ENCODE measurements at regions not wholly inside any gene's neighbourhood (a gene's known extent, or its start where the extent isn't known, plus 50 kb on each side); places are given as distances from the start of the nearest gene placed in this dataset.

DNA sequence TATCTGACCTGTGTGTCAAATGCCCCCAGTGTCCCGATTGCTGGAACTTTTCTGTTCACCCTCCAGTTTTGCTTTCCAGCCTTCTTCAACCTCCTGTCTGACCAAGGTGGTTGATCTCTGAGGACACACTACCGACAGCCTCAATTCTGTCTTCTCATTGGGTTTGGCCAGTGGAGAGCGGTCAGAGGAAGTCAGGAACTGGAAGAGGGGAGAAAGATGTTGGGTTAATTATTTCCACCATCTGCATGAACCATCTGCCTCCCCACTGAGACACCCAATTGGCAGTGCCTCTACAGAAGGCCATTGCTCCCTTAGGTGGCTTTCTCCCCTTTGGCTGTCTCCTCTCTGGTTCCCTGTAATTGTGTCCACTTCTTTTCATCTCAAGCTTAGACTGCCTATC, 154.3 kb upstream of the RAI14 start:
- no peak overlapping the region for H3K4me3 ChIP-seq (ENCODE audit: low read depth, low read length)
- no peak for DNase-seq (ENCODE audit: low read depth)
- TF ChIP-seq, protein P1, sequence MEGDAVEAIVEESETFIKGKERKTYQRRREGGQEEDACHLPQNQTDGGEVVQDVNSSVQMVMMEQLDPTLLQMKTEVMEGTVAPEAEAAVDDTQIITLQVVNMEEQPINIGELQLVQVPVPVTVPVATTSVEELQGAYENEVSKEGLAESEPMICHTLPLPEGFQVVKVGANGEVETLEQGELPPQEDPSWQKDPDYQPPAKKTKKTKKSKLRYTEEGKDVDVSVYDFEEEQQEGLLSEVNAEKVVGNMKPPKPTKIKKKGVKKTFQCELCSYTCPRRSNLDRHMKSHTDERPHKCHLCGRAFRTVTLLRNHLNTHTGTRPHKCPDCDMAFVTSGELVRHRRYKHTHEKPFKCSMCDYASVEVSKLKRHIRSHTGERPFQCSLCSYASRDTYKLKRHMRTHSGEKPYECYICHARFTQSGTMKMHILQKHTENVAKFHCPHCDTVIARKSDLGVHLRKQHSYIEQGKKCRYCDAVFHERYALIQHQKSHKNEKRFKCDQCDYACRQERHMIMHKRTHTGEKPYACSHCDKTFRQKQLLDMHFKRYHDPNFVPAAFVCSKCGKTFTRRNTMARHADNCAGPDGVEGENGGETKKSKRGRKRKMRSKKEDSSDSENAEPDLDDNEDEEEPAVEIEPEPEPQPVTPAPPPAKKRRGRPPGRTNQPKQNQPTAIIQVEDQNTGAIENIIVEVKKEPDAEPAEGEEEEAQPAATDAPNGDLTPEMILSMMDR (conservative IDR thresholded peaks at IDR 0.05; ENCODE audit: low read depth, low read length) = no peak

- H3K4me3 ChIP-seq (ENCODE audit: low read depth, low read length) = no peak overlapping the region
- no peak for DNase-seq (ENCODE audit: low read depth)
- TF ChIP-seq, protein P1 (conservative IDR thresholded peaks at IDR 0.05; ENCODE audit: low read depth, low read length) = no peak
These were observed 153.5 kb upstream of the RAI14 start for GRCh38 chr5:34502581-34502980.

DNA sequence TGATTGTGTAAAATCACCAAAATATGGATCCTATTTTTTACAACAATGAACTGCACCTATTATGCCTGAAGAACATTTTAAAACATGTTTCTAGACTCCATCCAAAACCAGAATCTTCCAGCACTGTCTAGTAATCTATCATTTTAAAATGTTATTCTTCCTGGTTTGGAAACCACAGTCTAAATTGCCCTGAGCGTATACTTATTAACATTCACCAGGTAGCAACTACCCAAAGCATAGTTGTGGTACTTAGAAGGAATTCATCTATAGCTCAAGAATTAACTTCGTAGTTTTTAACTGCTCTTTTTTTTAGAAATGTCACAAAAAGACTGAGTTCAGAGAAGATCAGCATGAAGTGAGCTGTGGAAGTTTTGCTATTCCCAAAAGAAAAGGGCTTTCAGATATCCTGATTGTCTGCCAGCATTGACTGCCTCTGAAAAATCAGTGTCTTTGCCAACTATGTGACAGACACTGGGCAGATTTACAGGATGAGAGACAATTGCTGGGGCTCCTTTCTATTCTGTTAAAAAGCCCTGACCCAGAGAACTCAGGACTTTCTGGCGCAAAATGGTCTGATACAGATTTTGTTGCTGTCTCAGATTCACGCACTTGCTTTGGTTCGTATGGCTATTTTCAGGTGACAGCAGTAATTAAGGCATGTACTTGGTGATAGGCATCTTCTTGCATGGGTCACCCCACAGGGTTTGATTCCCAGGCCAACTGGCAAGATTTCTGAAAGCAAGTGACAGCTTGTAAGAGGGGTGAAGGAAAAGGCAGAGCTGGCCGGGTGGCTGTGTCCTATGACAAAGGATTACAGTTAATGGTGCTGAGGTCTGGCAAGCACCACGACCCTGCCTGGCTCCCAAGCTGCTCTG, 152.5 kb upstream of the RAI14 start:
- no peak overlapping the region for H3K4me3 ChIP-seq (ENCODE audit: low read depth, low read length)
- DNase-seq (ENCODE audit: low read depth) = no peak
- TF ChIP-seq, protein P1 (conservative IDR thresholded peaks at IDR 0.05; ENCODE audit: low read depth, low read length) = no peak

GRCh38 chr5:34504967-34505366, 151.2 kb upstream of the RAI14 start:
- no peak overlapping the region for H3K4me3 ChIP-seq (ENCODE audit: low read depth, low read length)
- DNase-seq (ENCODE audit: low read depth) = no peak
- TF ChIP-seq, protein P1 (conservative IDR thresholded peaks at IDR 0.05; ENCODE audit: low read depth, low read length) = no peak

DNA sequence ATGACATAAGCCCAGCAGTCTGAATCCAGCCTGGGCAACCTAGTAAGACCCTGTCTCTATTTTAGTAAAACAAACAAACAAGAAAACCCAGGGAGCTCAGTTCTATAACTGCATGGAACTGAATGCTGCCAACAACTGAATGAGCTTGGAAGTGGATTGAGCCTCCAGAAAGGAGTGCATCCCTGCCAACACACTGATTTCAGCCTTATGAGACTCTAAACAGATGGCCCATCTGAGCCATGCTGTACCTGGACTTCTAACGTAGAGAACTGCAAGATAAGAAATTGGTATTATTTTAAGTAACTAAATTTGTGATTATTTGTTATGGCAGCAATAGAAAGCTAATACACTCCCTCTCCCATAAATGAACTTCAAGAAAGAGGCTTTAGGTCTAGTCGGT, 150.4 kb upstream of the RAI14 start:
- TF ChIP-seq, protein P1 (conservative IDR thresholded peaks at IDR 0.05; ENCODE audit: low read depth, low read length) = no peak
- DNase-seq (ENCODE audit: low read depth) = no peak

GRCh38 chr5:34507933-34508332, 148.2 kb upstream of the RAI14 start:
- TF ChIP-seq, protein P1 (conservative IDR thresholded peaks at IDR 0.05; ENCODE audit: low read depth, low read length) = no peak
- no peak overlapping the region for H3K4me3 ChIP-seq (ENCODE audit: low read depth, low read length)
- DNase-seq (ENCODE audit: low read depth) = no peak

More for the DNA sequence above, 150.4 kb upstream of the RAI14 start:
- H3K4me3 ChIP-seq (ENCODE audit: low read depth, low read length) = no peak overlapping the region

GRCh38 chr5:34509392-34509791, 146.7 kb upstream of the RAI14 start:
- no peak for DNase-seq (ENCODE audit: low read depth)
- no peak overlapping the region for H3K4me3 ChIP-seq (ENCODE audit: low read depth, low read length)
- TF ChIP-seq, protein P1 (conservative IDR thresholded peaks at IDR 0.05; ENCODE audit: low read depth, low read length) = no peak
